Osteoblast (primary cell): ENCODE measurements at regions not wholly inside any gene's neighbourhood (a gene's known extent, or its start where the extent isn't known, plus 50 kb on each side); places are given as distances from the start of the nearest gene placed in this dataset.
A peak's percentile ranks its signal among the peaks of the same experiment; 100 is the strongest.

Experiments
- DNase-seq: peaks from one replicate; pipeline ENCODE4 v3.0.0; 2011; ENCODE audit warnings: low spot score, mixed read lengths; ENCODE audit not compliant: insufficient read length; ENCODE audit errors: missing footprints
- H2AFZ ChIP-seq: 2 replicates; pipeline ENCODE4 v1.6.0; 2011; ENCODE audit warnings: mild to moderate bottlenecking, low read length
- H3K27ac ChIP-seq: 2 replicates; pipeline ENCODE4 v1.5.1; 2011; ENCODE audit warnings: mild to moderate bottlenecking, low read depth, low read length, moderate library complexity
- H3K27me3 ChIP-seq: 2 replicates; pipeline ENCODE4 v1.6.0; 2012; ENCODE audit warnings: mild to moderate bottlenecking, control low read depth, inconsistent platforms, low read length, moderate library complexity; ENCODE audit not compliant: insufficient read depth
- H3K36me3 ChIP-seq: 2 replicates; pipeline ENCODE4 v1.5.1; 2011; ENCODE audit warnings: mild to moderate bottlenecking, low read length, control low read depth, moderate library complexity; ENCODE audit not compliant: insufficient read depth
- H3K4me1 ChIP-seq: 2 replicates; pipeline ENCODE4 v1.5.1; 2011; ENCODE audit warnings: mild to moderate bottlenecking, low read length, control low read depth, moderate library complexity; ENCODE audit not compliant: insufficient read depth
- H3K4me2 ChIP-seq: 2 replicates; pipeline ENCODE4 v1.6.0; 2011; ENCODE audit warnings: mild to moderate bottlenecking, low read length; ENCODE audit not compliant: insufficient read depth
- H3K4me3 ChIP-seq: fragments of 200-600 bp; sonication (generic); 3 replicates; pipeline ENCODE4 v1.5.1; 2012; ENCODE audit warnings: mild to moderate bottlenecking, low read length, inconsistent platforms; ENCODE audit not compliant: insufficient read depth
- H3K79me2 ChIP-seq: 2 replicates; pipeline ENCODE4 v1.6.0; 2012; ENCODE audit warnings: mild to moderate bottlenecking, low read length, control low read depth, inconsistent platforms; ENCODE audit not compliant: insufficient read depth
- H3K9me3 ChIP-seq: 2 replicates; pipeline ENCODE4 v1.5.1; 2011; ENCODE audit warnings: low read depth, low read length, control low read depth
- H4K20me1 ChIP-seq: 2 replicates; pipeline ENCODE4 v1.6.0; 2012; ENCODE audit warnings: mild to moderate bottlenecking, low read length, control low read depth; ENCODE audit not compliant: insufficient read depth
- TF ChIP-seq, protein P1 (sequence below): IDR thresholded peaks from 2 replicates; pipeline ENCODE4 v1.5.1; 2011; ENCODE audit warnings: mild to moderate bottlenecking, low read depth, low read length, moderate library complexity; ENCODE audit errors: extremely low read depth

DNA sequence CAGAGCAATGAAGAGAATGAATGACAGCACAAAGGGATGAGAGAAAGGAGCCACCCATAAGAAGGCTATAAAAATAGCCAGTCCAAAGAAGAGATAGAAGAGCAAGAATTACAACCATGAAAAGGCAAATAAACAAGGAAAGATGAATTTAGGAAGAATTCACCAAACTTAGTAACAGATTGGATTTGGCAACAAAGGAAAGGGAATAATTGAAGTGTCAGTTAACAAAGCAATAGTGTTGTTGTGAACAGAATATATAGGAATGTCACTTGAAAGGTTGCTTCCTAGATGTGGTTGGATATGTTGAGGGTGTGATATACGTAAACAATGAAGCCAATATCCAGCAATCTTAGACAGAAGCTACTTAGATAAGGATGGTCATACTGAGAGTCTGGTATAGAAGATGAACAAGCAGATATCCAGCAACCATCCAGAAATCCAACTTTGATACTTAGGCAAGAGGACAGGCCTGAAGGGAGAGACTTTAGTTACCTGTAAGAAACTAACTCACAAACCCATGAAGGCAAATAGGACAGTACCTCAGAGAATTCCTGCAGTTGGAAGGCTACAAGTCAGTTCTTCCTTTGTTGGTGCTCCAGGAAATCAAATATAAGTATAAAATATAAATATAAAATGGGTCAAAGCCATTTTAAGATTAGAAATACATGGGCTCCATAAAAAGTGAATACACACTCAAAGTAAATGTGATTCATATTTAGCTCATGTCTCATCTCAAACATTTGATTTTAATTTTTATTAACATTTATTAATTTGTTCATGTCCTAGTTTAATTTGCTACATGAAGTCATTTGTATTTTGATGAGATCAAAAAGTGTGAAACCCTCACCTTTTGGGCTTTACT lies 106.5 kb downstream of the HFE start:
- no peak overlapping the region for H3K4me3 ChIP-seq
- peaks cover 6% of the 10 kb centered on the region for H3K79me2 ChIP-seq
- no peak overlapping the region for H2AFZ ChIP-seq
- H3K4me1 ChIP-seq, result peaks cover 16% of the 10 kb centered on the region
- no peak overlapping the region for H3K27ac ChIP-seq
- H3K36me3 ChIP-seq, result no peaks in the 10 kb centered on the region
- TF ChIP-seq, protein P1, sequence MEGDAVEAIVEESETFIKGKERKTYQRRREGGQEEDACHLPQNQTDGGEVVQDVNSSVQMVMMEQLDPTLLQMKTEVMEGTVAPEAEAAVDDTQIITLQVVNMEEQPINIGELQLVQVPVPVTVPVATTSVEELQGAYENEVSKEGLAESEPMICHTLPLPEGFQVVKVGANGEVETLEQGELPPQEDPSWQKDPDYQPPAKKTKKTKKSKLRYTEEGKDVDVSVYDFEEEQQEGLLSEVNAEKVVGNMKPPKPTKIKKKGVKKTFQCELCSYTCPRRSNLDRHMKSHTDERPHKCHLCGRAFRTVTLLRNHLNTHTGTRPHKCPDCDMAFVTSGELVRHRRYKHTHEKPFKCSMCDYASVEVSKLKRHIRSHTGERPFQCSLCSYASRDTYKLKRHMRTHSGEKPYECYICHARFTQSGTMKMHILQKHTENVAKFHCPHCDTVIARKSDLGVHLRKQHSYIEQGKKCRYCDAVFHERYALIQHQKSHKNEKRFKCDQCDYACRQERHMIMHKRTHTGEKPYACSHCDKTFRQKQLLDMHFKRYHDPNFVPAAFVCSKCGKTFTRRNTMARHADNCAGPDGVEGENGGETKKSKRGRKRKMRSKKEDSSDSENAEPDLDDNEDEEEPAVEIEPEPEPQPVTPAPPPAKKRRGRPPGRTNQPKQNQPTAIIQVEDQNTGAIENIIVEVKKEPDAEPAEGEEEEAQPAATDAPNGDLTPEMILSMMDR, result no peak
- H4K20me1 ChIP-seq, result peaks cover 5% of the 10 kb centered on the region
- H3K9me3 ChIP-seq, result no peaks in the 10 kb centered on the region
- H3K4me2 ChIP-seq, result no peak overlapping the region
- no peak for DNase-seq
- no peaks in the 10 kb centered on the region for H3K27me3 ChIP-seq

- TF ChIP-seq, protein P1, result no peak
- Histone ChIP-seq H3K36me3 (no peaks in the 10 kb centered on the region), H2AFZ (no peak overlapping the region), H3K9me3 (no peaks in the 10 kb centered on the region), H3K4me2 (no peak overlapping the region), H3K27me3 (no peaks in the 10 kb centered on the region), H3K4me3 (no peak overlapping the region), H3K79me2 (peaks cover 6% of the 10 kb centered on the region), H3K27ac (peak overlapping the region; percentile 93), H4K20me1 (peaks cover 5% of the 10 kb centered on the region), H3K4me1 (peaks cover 16% of the 10 kb centered on the region)
- DNase-seq, result no peak
Observed at GRCh38 chr6:26194329-26194701, 107.1 kb downstream of the HFE start.

DNA sequence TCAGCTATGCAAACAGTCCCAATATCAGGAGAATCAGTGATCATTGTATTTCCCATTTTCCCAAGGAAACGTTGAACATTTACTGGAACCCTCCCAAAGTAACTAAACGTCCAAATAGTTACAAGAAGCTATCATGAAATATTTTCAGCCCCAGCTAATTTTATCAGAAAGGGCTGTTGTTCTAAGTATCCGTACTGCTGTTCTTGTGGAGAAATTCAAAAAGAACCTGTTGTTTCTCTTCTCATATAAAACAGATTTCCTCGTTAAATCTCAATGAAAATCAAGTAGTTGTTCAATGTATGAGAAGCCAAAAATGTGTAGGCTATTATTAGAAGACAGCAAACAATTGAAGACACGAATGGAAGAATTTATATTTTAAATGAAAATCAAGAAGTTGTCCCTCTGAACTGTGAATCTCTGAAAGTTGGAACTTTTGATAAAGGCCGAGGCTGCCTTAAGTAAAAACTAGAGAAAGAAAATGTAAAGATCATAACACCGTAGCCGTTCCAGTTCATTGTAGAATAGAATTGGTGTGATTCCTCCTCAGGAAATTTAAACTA lies 107.7 kb downstream of the HFE start:
- H3K4me2 ChIP-seq, result peak overlapping the region; percentile 96
- no peaks in the 10 kb centered on the region for H3K9me3 ChIP-seq
- H3K27me3 ChIP-seq, result no peaks in the 10 kb centered on the region
- H2AFZ ChIP-seq, result peak overlapping the region; percentile 80
- no peaks in the 10 kb centered on the region for H3K36me3 ChIP-seq
- peaks cover 18% of the 10 kb centered on the region for H3K4me1 ChIP-seq
- H3K4me3 ChIP-seq, result peak overlapping the region; percentile 82
- H3K79me2 ChIP-seq, result peaks cover 6% of the 10 kb centered on the region
- H4K20me1 ChIP-seq, result peaks cover 5% of the 10 kb centered on the region
- TF ChIP-seq, protein P1, result no peak
- peak overlapping the region; percentile 93 for H3K27ac ChIP-seq
- DNase-seq, result no peak

DNA sequence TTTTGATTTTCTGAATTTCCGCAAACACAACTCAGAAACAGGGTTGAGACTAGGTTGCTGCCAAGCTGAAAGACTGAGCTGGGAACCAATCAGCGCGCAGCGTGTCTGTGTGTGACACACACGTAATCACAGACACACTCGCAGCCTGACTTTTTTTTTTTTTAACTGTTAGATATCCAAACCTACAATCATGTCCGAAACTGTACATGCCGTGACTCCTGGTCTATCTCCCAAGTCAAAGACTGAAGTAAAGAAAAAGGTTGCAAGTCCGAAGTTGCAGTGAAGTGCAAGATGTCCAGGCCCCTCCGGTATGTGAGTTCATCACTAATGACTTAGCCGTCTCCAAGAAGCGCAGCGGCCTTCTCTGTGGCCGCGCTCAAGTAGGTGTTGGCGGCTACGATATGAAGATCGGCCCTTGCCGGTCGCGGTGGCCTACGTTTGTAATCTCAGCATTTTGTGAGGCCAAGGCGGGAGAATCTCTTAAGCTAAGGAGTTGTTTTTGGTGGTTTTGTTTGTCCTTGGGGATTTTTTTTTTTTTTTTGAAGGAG lies 108.2 kb downstream of the HFE start:
- peak overlapping the region; percentile 80 for H2AFZ ChIP-seq
- H3K36me3 ChIP-seq, result no peaks in the 10 kb centered on the region
- H3K27me3 ChIP-seq, result no peaks in the 10 kb centered on the region
- peak overlapping the region; percentile 93 for H3K27ac ChIP-seq
- H3K4me1 ChIP-seq, result peaks cover 23% of the 10 kb centered on the region
- H3K79me2 ChIP-seq, result peaks cover 6% of the 10 kb centered on the region
- peak; percentile 89 for DNase-seq
- H3K4me3 ChIP-seq, result peak overlapping the region; percentile 82
- peak overlapping the region; percentile 96 for H3K4me2 ChIP-seq
- no peaks in the 10 kb centered on the region for H3K9me3 ChIP-seq
- TF ChIP-seq, protein P1, result no peak
- H4K20me1 ChIP-seq, result peaks cover 5% of the 10 kb centered on the region
